OCI-LY3 (cell line): ENCODE measurements at regions not wholly inside any gene's neighbourhood (a gene's known extent, or its start where the extent isn't known, plus 50 kb on each side); places are given as distances from the start of the nearest gene placed in this dataset.

Experiments used
- H2AFZ ChIP-seq: fragments of 200-600, 300-600 bp; shearing (Covaris generic); 2 replicates; pipeline ENCODE4 v1.6.0; 2014; ENCODE audit warnings: antibody characterized with exemption, low read depth, low read length
- H3K27ac ChIP-seq: fragments of 200-600, 300-600 bp; sonication (generic); 2 replicates; pipeline ENCODE4 v1.5.1; 2014; ENCODE audit warnings: mild to moderate bottlenecking, low read length, moderate library complexity, mixed read lengths
- H3K27me3 ChIP-seq: fragments of 200-600, 300-600 bp; sonication (generic); 2 replicates; pipeline ENCODE4 v1.6.1; 2014; ENCODE audit warnings: low read depth, low read length, mixed read lengths
- H3K36me3 ChIP-seq: fragments of 200-600, 300-600 bp; sonication (generic); replicated peaks from 2 replicates; pipeline ENCODE3; 2014; ENCODE audit warnings: low read depth, low read length, mixed read lengths
- H3K4me1 ChIP-seq: fragments of 300-600, 200-600 bp; sonication (generic); 2 replicates; pipeline ENCODE4 v1.6.1; 2014; ENCODE audit warnings: low read length, mixed read lengths
- H3K4me2 ChIP-seq: fragments of 200-600, 300-600 bp; sonication (generic); 2 replicates; pipeline ENCODE4 v1.6.1; 2014; ENCODE audit warnings: low read length, mixed read lengths
- H3K4me3 ChIP-seq: fragments of 300-600, 200-600 bp; sonication (generic); 2 replicates; pipeline ENCODE4 v1.5.1; 2014; ENCODE audit warnings: antibody characterized with exemption, mild to moderate bottlenecking, low read length, moderate library complexity
- H3K79me2 ChIP-seq: fragments of 300-600, 200-600 bp; shearing (Covaris generic); 2 replicates; pipeline ENCODE4 v1.6.1; 2014; ENCODE audit warnings: mild to moderate bottlenecking, low read length, mixed read lengths
- H3K9ac ChIP-seq: fragments of 300-600, 200-600 bp; shearing (Covaris generic); 2 replicates; pipeline ENCODE4 v1.6.0; 2014; ENCODE audit warnings: mild to moderate bottlenecking, low read length, moderate library complexity
- H3K9me3 ChIP-seq: fragments of 200-600, 300-600 bp; shearing (Covaris generic); 2 replicates; pipeline ENCODE4 v1.6.1; 2014; ENCODE audit warnings: low read length, mixed read lengths; ENCODE audit not compliant: insufficient read depth
- H4K20me1 ChIP-seq: fragments of 200-600, 300-600 bp; sonication (generic); 2 replicates; pipeline ENCODE4 v1.6.1; 2016; ENCODE audit warnings: low read length, mixed read lengths; ENCODE audit not compliant: insufficient read depth
- CTCF ChIP-seq: fragments of 200-600, 300-600 bp; sonication (generic); IDR thresholded peaks from 2 replicates; pipeline ENCODE4 v1.5.1; 2014; ENCODE audit warnings: antibody characterized with exemption, low read length, low read depth
- EZH2phosphoT487 ChIP-seq: fragments of 200-600 bp; shearing (Covaris generic); IDR thresholded peaks from 2 replicates; pipeline ENCODE4 v1.6.1; 2018; ENCODE audit warnings: antibody characterized with exemption, mixed run types, low read depth

GRCh38 chr13:83216479-83217245 is 665.6 kb downstream of the SLITRK1 start:
- Histone ChIP-seq H3K4me3 (no peak overlapping the region), H3K4me1 (no peaks in the 10 kb centered on the region), H3K4me2 (no peak overlapping the region), H3K9me3 (peaks cover 8% of the 10 kb centered on the region), H3K79me2 (no peaks in the 10 kb centered on the region), H3K36me3 (no peaks in the 10 kb centered on the region), H3K27me3 (no peaks in the 10 kb centered on the region), H4K20me1 (no peaks in the 10 kb centered on the region), H3K9ac (no peak overlapping the region), H2AFZ (no peak overlapping the region), H3K27ac (no peak overlapping the region)
- TF ChIP-seq EZH2phosphoT487 = no peak
- TF ChIP-seq CTCF = no peak

- Histone ChIP-seq H3K4me2 (no peak overlapping the region), H3K9ac (no peak overlapping the region), H3K9me3 (peaks cover 8% of the 10 kb centered on the region), H3K4me1 (no peaks in the 10 kb centered on the region), H3K27me3 (no peaks in the 10 kb centered on the region), H2AFZ (no peak overlapping the region), H3K36me3 (no peaks in the 10 kb centered on the region), H4K20me1 (no peaks in the 10 kb centered on the region), H3K27ac (no peak overlapping the region), H3K79me2 (no peaks in the 10 kb centered on the region), H3K4me3 (no peak overlapping the region)
- TF ChIP-seq CTCF (no peak), EZH2phosphoT487 (no peak)
Measured at GRCh38 chr13:83215627-83216026, 666.6 kb downstream of the SLITRK1 start.

- H3K79me2 ChIP-seq = no peaks in the 10 kb centered on the region
- no peak overlapping the region for H2AFZ ChIP-seq
Measured at GRCh38 chr13:83214452-83214851, 667.8 kb downstream of the SLITRK1 start.

GRCh38 chr13:83211301-83211700 is 671.0 kb downstream of the SLITRK1 start:
- Histone ChIP-seq H3K4me2 (no peak overlapping the region), H3K36me3 (no peaks in the 10 kb centered on the region), H3K27me3 (no peaks in the 10 kb centered on the region), H3K79me2 (no peaks in the 10 kb centered on the region), H4K20me1 (no peaks in the 10 kb centered on the region), H2AFZ (no peak overlapping the region), H3K27ac (no peak overlapping the region), H3K9me3 (peaks cover 15% of the 10 kb centered on the region), H3K9ac (no peak overlapping the region), H3K4me1 (no peaks in the 10 kb centered on the region), H3K4me3 (no peak overlapping the region)
- TF ChIP-seq CTCF = no peak
- TF ChIP-seq EZH2phosphoT487 = no peak

More at GRCh38 chr13:83214452-83214851, 667.8 kb downstream of the SLITRK1 start:
- Histone ChIP-seq H3K36me3 (no peaks in the 10 kb centered on the region), H4K20me1 (no peaks in the 10 kb centered on the region), H3K4me2 (no peak overlapping the region), H3K9ac (no peak overlapping the region), H3K27me3 (no peaks in the 10 kb centered on the region), H3K27ac (no peak overlapping the region), H3K4me1 (no peaks in the 10 kb centered on the region), H3K9me3 (peaks cover 15% of the 10 kb centered on the region), H3K4me3 (no peak overlapping the region)
- no peak for TF ChIP-seq EZH2phosphoT487
- no peak for TF ChIP-seq CTCF
